Gastroesophageal sphincter (tissue), 3 donors: ENCODE measurements at regions not wholly inside any gene's neighbourhood (a gene's known extent, or its start where the extent isn't known, plus 50 kb on each side); places are given as distances from the start of the nearest gene placed in this dataset.

Experiments used
- EP300 ChIP-seq: sonication (generic); formaldehyde crosslinking; IDR thresholded peaks from one replicate; pipeline ENCODE4 v1.6.1; 2017; ENCODE audit warnings: antibody characterized with exemption, mild to moderate bottlenecking
- POLR2A ChIP-seq, 2 donors: fragments of 450-650 bp; IDR thresholded peaks; one replicate each; pipeline ENCODE4 v1.6.1; 2017; ENCODE audit warnings: antibody characterized with exemption in 2 of 2, mild to moderate bottlenecking in 2 of 2, moderate library complexity in 1 of 2
- POLR2AphosphoS5 ChIP-seq: sonication (generic); formaldehyde crosslinking; IDR thresholded peaks from one replicate; pipeline ENCODE4 v1.6.1; 2017; ENCODE audit warnings: antibody characterized with exemption
- TF ChIP-seq, protein P1 (sequence below), 4 experiments: fragments of 200-600 bp in 2 of 4; fragments of 450-650 bp in 2 of 4; sonication (generic) in 1 of 4; IDR thresholded peaks; one replicate each; pipeline ENCODE4 v1.5.1; 2017 to 2019; ENCODE audit warnings: antibody characterized with exemption in 4 of 4, mild to moderate bottlenecking in 2 of 4, moderate library complexity in 2 of 4

DNA sequence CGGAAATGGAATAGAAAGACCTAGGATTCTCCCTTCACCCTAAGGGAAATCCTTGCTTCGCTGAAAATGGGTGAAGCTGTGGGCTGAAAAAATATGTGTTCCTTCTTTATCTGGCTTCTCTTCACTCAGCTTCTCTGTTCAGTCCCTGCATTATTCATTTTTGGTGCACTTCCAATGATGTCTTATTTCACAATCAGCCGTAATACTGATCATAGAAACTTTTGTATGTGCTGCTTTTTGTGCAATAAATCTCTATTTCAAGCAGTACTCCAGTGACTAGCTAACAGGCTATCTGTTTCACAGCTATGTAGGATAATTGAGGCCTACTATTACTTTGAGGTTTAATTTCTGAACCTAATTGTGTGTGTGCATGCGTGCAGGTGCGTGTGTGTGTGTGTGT lies 144.6 kb downstream of the FOXL1 start:
- TF ChIP-seq, protein P1, sequence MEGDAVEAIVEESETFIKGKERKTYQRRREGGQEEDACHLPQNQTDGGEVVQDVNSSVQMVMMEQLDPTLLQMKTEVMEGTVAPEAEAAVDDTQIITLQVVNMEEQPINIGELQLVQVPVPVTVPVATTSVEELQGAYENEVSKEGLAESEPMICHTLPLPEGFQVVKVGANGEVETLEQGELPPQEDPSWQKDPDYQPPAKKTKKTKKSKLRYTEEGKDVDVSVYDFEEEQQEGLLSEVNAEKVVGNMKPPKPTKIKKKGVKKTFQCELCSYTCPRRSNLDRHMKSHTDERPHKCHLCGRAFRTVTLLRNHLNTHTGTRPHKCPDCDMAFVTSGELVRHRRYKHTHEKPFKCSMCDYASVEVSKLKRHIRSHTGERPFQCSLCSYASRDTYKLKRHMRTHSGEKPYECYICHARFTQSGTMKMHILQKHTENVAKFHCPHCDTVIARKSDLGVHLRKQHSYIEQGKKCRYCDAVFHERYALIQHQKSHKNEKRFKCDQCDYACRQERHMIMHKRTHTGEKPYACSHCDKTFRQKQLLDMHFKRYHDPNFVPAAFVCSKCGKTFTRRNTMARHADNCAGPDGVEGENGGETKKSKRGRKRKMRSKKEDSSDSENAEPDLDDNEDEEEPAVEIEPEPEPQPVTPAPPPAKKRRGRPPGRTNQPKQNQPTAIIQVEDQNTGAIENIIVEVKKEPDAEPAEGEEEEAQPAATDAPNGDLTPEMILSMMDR (IDR thresholded peaks at IDR 0.05), result no peak
- TF ChIP-seq POLR2A (IDR thresholded peaks at IDR 0.05) (no peak), POLR2AphosphoS5 (no peak), EP300 (no peak)
